K562 (cell line): ENCODE measurements at regions not wholly inside any gene's neighbourhood (a gene's known extent, or its start where the extent isn't known, plus 50 kb on each side); places are given as distances from the start of the nearest gene placed in this dataset.

ENCODE experiments used
- ATAC-seq: fragments of 200-7000 bp; cut with Tn5 transposase; 3 replicates; pipeline ENCODE4 v1.9.1; 2020; ENCODE audit warnings: moderate library complexity
- BruUV-seq: library from RNA; stranded (reverse); fragments of 400-500 nt; replicated peaks from 2 replicates; lab custom pipeline; 2021; lab: Mats Ljungman, UMichigan
- CTCF ChIA-PET: fragments of 300-600 bp; formaldehyde crosslinking; extraction: SDS; loops from one replicate; lab custom pipeline; 2021; ENCODE audit warnings: low intra/inter-chr PET ratio; lab: Yijun Ruan, JAX
- POLR2A ChIA-PET: fragments of 300-600, 350-650 bp; sonication (Branson Sonifier 250); formaldehyde crosslinking; extraction: SDS; loops from one replicate; lab custom pipeline; 2021; ENCODE audit warnings: antibody characterized with exemption, inconsistent platforms; lab: Yijun Ruan, JAX
- DNase-seq, 4 experiments: peaks; one replicate each; pipeline versions ENCODE4 v3.0.0 to v3.0.0-alpha.2; 2011 to 2018; ENCODE audit warnings: low spot score in 3 of 4, mixed read lengths in 3 of 4; ENCODE audit errors: extremely low read depth in 1 of 4
- FAIRE-seq: peaks from 2 replicates; lab custom pipeline; 2011; peaks lifted over from hg19 to GRCh38; lab: Jason Lieb, UNC
- H2AFZ ChIP-seq: 2 replicates; pipeline ENCODE4 v1.6.0; 2011; ENCODE audit warnings: low read depth, low read length, control low read depth, inconsistent platforms
- H3K27ac ChIP-seq: fragments of 200-600 bp; 3 replicates; pipeline ENCODE4 v1.8.0; 2011; ENCODE audit warnings: low read depth, mild to moderate bottlenecking, control low read depth, inconsistent platforms, low read length, moderate library complexity, mixed read lengths; ENCODE audit errors: extremely low read depth
- H3K27me3 ChIP-seq, 2 experiments: fragments of 300-600 bp in 1 of 2; 2 replicates in 1 of 2; 3 replicates in 1 of 2; pipeline versions ENCODE4 v1.6.0 to v1.8.0; 2011; ENCODE audit warnings: inconsistent platforms in 2 of 2, low read length in 2 of 2, mild to moderate bottlenecking in 1 of 2, mixed read lengths in 1 of 2, moderate library complexity in 1 of 2; ENCODE audit not compliant: control insufficient read depth in 2 of 2, insufficient read depth in 2 of 2
- H3K36me3 ChIP-seq: fragments of 300-600 bp; 3 replicates; pipeline ENCODE4 v1.8.0; 2011; ENCODE audit warnings: mild to moderate bottlenecking, low read length, inconsistent platforms; ENCODE audit not compliant: control insufficient read depth, insufficient read depth
- H3K4me1 ChIP-seq, 2 experiments: fragments of 200-600 bp in 1 of 2; replicated peaks in 1 of 2; 2 replicates in 1 of 2; 3 replicates in 1 of 2; pipeline versions ENCODE4 v1.5.1 to v1.8.0; 2011; ENCODE audit warnings: inconsistent platforms in 2 of 2, low read length in 2 of 2, mild to moderate bottlenecking in 1 of 2, mixed read lengths in 1 of 2, moderate library complexity in 1 of 2; ENCODE audit not compliant: control insufficient read depth in 2 of 2, insufficient read depth in 2 of 2
- H3K4me2 ChIP-seq: 2 replicates; pipeline ENCODE4 v1.6.1; 2011; ENCODE audit warnings: low read length, control low read depth, inconsistent platforms, mixed read lengths; ENCODE audit not compliant: insufficient read depth
- H3K4me3 ChIP-seq: fragments of 200-600 bp; sonication (generic), shearing (Covaris generic); 2 replicates; pipeline ENCODE4 v1.5.1; 2016; ENCODE audit warnings: control low read depth, inconsistent platforms
- H3K79me2 ChIP-seq: fragments of 200-600 bp; 3 replicates; pipeline ENCODE4 v1.8.0; 2011; ENCODE audit warnings: low read length, inconsistent platforms; ENCODE audit not compliant: control insufficient read depth, insufficient read depth
- H3K9ac ChIP-seq, 2 experiments: 2 replicates each; pipeline versions ENCODE4 v1.6.0 to v1.6.1; 2011; ENCODE audit warnings: low read depth in 2 of 2, low read length in 2 of 2, control low read depth in 1 of 2, inconsistent platforms in 1 of 2, mild to moderate bottlenecking in 1 of 2, mixed read lengths in 1 of 2; ENCODE audit not compliant: insufficient read depth in 1 of 2
- H3K9me1 ChIP-seq: one replicate; pipeline ENCODE4 v1.6.0; 2011; ENCODE audit warnings: inconsistent platforms, mild to moderate bottlenecking, low read length, moderate library complexity; ENCODE audit not compliant: control insufficient read depth, insufficient read depth
- H3K9me3 ChIP-seq: replicated peaks from 2 replicates; pipeline ENCODE4 v1.5.1; 2011; ENCODE audit warnings: low read depth, low read length, inconsistent platforms; ENCODE audit not compliant: control insufficient read depth, insufficient read depth
- H4K20me1 ChIP-seq: replicated peaks from 2 replicates; pipeline ENCODE4 v1.6.1; 2011; ENCODE audit warnings: low read length, inconsistent platforms, mixed read lengths; ENCODE audit not compliant: control insufficient read depth, insufficient read depth
- CBFB ChIP-seq: sonication (generic); formaldehyde crosslinking; IDR thresholded peaks from 2 replicates; pipeline ENCODE4 v1.4.0; 2020; ENCODE audit warnings: mild to moderate bottlenecking, missing genetic modification reagents
- GTF2F1 ChIP-seq: IDR thresholded peaks from 2 replicates; pipeline ENCODE4 v1.6.1; 2011; ENCODE audit warnings: low read depth, low read length, improper control_type of control experiment
- HLTF ChIP-seq: fragments of 450-650 bp; IDR thresholded peaks from 2 replicates; pipeline ENCODE4 v1.6.1; 2016
- POLR2AphosphoS2 ChIP-seq: IDR thresholded peaks from 2 replicates; pipeline ENCODE4 v1.6.1; 2012; ENCODE audit warnings: low read length, improper control_type of control experiment
- ZNF282 ChIP-seq: sonication (generic); formaldehyde crosslinking; IDR thresholded peaks from 2 replicates; pipeline ENCODE4 v1.8.1; 2023; ENCODE audit warnings: missing genetic modification reagents
- WGBS: fragments of 100-300 bp; shearing (Covaris generic); methylation state at CpG from one replicate; pipeline ENCODE4 v1.1.6; 2016; ENCODE audit warnings: low coverage, mixed read lengths; ENCODE audit not compliant: insufficient coverage; ENCODE audit errors: missing lambda C conversion rate; 5-methylcytosine and 5-hydroxymethylcytosine counted together
- in situ Hi-C: fragments of 300-500 bp; cut with MboI; formaldehyde crosslinking; loops from 4 replicates; pipeline ENCODE4 v1.15.0; 2018; ENCODE audit warnings: inconsistent platforms, mixed read lengths
- intact Hi-C: fragments of 100-400 bp; cut with micrococcal nuclease; formaldehyde crosslinking; loops from 2 replicates; pipeline ENCODE4 v1.14.2; 2022
- TF ChIP-seq, protein P1 (sequence below): fragments of 250-450 bp; sonication (Bioruptor Pico); IDR thresholded peaks from 2 replicates; pipeline ENCODE4 v1.5.1; 2021; ENCODE audit warnings: mild to moderate bottlenecking
- TF ChIP-seq, protein P2 (sequence below): fragments of 450-650 bp; formaldehyde crosslinking; IDR thresholded peaks from 2 replicates; pipeline ENCODE4 v1.4.0; 2022; ENCODE audit warnings: missing genetic modification characterization
- TF ChIP-seq, protein P3 (sequence below): fragments of 450-650 bp; IDR thresholded peaks from 2 replicates; pipeline ENCODE4 v1.7.1; 2018; ENCODE audit warnings: mild to moderate bottlenecking, low read depth; ENCODE audit not compliant: partially characterized antibody

DNA sequence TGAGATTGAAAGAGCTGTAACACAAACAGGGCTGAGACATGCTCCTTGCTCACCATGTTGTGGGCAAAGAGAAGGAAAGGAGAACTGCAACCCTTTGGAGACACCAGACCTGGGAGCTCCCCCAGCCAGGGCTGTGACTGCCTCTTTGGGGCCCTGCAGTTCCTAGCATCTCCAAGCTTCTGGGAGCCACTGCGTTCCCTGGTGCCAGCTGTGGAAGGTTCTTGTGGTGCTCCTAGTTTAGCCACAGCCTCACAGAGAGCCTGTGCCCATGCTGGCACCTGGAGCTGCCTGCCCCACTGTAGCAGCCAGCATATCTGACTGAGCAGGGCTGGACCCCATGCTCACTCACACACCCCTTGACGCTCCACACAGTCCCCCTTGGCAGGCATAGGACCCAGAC, 141.7 kb downstream of the PDHA2 start:
- Histone ChIP-seq H3K27me3 (no peaks in the 10 kb centered on the region), H3K9ac (no peak overlapping the region), H3K9me3 (no peaks in the 10 kb centered on the region), H3K27ac (no peak overlapping the region), H3K4me3 (no peak overlapping the region), H2AFZ (no peak overlapping the region), H3K36me3 (no peaks in the 10 kb centered on the region), H3K79me2 (no peaks in the 10 kb centered on the region), H3K9me1 (no peaks in the 10 kb centered on the region), H3K4me2 (no peak overlapping the region), H3K4me1 (no peaks in the 10 kb centered on the region), H4K20me1 (no peaks in the 10 kb centered on the region)
- TF ChIP-seq GTF2F1 (no peak), CBFB (no peak), POLR2AphosphoS2 (no peak), HLTF (no peak), ZNF282 (no peak)
- TF ChIP-seq, protein P1, sequence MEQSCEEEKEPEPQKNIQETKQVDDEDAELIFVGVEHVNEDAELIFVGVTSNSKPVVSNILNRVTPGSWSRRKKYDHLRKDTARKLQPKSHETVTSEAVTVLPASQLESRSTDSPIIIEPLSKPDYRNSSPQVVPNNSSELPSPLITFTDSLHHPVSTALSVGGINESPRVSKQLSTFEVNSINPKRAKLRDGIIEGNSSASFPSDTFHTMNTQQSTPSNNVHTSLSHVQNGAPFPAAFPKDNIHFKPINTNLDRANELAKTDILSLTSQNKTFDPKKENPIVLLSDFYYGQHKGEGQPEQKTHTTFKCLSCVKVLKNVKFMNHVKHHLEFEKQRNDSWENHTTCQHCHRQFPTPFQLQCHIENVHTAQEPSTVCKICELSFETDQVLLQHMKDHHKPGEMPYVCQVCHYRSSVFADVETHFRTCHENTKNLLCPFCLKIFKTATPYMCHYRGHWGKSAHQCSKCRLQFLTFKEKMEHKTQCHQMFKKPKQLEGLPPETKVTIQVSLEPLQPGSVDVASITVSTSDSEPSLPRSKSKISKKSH (CRISPR knock-in tag) = no peak
- TF ChIP-seq, protein P2, sequence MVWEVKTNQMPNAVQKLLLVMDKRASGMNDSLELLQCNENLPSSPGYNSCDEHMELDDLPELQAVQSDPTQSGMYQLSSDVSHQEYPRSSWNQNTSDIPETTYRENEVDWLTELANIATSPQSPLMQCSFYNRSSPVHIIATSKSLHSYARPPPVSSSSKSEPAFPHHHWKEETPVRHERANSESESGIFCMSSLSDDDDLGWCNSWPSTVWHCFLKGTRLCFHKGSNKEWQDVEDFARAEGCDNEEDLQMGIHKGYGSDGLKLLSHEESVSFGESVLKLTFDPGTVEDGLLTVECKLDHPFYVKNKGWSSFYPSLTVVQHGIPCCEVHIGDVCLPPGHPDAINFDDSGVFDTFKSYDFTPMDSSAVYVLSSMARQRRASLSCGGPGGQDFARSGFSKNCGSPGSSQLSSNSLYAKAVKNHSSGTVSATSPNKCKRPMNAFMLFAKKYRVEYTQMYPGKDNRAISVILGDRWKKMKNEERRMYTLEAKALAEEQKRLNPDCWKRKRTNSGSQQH (CRISPR knock-in tag) = no peak
- TF ChIP-seq, protein P3, sequence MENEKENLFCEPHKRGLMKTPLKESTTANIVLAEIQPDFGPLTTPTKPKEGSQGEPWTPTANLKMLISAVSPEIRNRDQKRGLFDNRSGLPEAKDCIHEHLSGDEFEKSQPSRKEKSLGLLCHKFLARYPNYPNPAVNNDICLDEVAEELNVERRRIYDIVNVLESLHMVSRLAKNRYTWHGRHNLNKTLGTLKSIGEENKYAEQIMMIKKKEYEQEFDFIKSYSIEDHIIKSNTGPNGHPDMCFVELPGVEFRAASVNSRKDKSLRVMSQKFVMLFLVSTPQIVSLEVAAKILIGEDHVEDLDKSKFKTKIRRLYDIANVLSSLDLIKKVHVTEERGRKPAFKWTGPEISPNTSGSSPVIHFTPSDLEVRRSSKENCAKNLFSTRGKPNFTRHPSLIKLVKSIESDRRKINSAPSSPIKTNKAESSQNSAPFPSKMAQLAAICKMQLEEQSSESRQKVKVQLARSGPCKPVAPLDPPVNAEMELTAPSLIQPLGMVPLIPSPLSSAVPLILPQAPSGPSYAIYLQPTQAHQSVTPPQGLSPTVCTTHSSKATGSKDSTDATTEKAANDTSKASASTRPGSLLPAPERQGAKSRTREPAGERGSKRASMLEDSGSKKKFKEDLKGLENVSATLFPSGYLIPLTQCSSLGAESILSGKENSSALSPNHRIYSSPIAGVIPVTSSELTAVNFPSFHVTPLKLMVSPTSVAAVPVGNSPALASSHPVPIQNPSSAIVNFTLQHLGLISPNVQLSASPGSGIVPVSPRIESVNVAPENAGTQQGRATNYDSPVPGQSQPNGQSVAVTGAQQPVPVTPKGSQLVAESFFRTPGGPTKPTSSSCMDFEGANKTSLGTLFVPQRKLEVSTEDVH = no peak
- in situ Hi-C loops = no loop called here
- intact Hi-C loops = no loop called here
- WGBS = 0% methylated on average over 2 of the region's 2 CpGs
- BruUV-seq = no TSS peak
- ATAC-seq (no peak), FAIRE-seq (no peak), DNase-seq (no peak)
- CTCF ChIA-PET = no interaction called here
- POLR2A ChIA-PET = interaction anchor here (0.7 kb wide), 1 partner anchor 86 kb away, joined by 3 read pairs; no protein-coding TSS in a partner anchor
